ENCODE measurements at regions not wholly inside any gene's neighbourhood (a gene's known extent, or its start where the extent isn't known, plus 50 kb on each side); places are given as distances from the start of the nearest gene placed in this dataset.

DNA sequence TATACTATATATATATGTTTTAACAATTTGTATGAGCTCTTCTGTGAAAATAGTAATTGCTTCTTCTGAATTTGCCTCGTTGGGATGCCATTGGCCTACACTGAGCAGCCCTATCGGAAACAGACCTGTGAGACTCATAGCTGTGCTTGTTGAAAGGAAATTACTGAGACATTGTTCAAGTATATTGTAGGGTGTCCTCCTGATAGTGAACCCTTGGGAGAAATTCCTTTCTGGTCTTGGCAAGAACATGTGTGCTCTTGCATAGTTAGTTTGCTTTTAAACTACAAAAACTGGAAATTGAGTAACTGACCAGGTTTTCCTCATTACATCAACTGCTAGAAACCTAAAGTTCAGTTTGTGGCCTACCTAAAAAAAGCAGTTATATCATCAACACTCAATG lies 160.9 kb downstream of the LURAP1L start:
- TF ChIP-seq POLR2AphosphoS5 (IDR thresholded peaks at IDR 0.05; ENCODE audit: low read depth, low read length) (no peak), EP300 (IDR thresholded peaks at IDR 0.05; ENCODE audit: borderline replicate concordance in 1 of 2, low read depth in 1 of 2, low read length in 1 of 2) (no peak), SMC3 (IDR thresholded peaks at IDR 0.05; ENCODE audit: low read depth, low read length) (no peak), NFIC (IDR thresholded peaks at IDR 0.05; ENCODE audit: borderline replicate concordance) (no peak), CHD2 (IDR thresholded peaks at IDR 0.05; ENCODE audit: low read length, partially characterized antibody) (no peak), RXRA (IDR thresholded peaks at IDR 0.05; ENCODE audit: borderline replicate concordance, low read depth) (no peak), TEAD4 (IDR thresholded peaks at IDR 0.05; ENCODE audit: borderline replicate concordance, insufficient read depth) (no peak), JUND (IDR thresholded peaks at IDR 0.05) (no peak), FOXM1 (IDR thresholded peaks at IDR 0.05; ENCODE audit: low read depth) (no peak)
- TF ChIP-seq, protein P1, sequence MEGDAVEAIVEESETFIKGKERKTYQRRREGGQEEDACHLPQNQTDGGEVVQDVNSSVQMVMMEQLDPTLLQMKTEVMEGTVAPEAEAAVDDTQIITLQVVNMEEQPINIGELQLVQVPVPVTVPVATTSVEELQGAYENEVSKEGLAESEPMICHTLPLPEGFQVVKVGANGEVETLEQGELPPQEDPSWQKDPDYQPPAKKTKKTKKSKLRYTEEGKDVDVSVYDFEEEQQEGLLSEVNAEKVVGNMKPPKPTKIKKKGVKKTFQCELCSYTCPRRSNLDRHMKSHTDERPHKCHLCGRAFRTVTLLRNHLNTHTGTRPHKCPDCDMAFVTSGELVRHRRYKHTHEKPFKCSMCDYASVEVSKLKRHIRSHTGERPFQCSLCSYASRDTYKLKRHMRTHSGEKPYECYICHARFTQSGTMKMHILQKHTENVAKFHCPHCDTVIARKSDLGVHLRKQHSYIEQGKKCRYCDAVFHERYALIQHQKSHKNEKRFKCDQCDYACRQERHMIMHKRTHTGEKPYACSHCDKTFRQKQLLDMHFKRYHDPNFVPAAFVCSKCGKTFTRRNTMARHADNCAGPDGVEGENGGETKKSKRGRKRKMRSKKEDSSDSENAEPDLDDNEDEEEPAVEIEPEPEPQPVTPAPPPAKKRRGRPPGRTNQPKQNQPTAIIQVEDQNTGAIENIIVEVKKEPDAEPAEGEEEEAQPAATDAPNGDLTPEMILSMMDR (IDR thresholded peaks at IDR 0.05): no peak
- TF ChIP-seq, protein P2, sequence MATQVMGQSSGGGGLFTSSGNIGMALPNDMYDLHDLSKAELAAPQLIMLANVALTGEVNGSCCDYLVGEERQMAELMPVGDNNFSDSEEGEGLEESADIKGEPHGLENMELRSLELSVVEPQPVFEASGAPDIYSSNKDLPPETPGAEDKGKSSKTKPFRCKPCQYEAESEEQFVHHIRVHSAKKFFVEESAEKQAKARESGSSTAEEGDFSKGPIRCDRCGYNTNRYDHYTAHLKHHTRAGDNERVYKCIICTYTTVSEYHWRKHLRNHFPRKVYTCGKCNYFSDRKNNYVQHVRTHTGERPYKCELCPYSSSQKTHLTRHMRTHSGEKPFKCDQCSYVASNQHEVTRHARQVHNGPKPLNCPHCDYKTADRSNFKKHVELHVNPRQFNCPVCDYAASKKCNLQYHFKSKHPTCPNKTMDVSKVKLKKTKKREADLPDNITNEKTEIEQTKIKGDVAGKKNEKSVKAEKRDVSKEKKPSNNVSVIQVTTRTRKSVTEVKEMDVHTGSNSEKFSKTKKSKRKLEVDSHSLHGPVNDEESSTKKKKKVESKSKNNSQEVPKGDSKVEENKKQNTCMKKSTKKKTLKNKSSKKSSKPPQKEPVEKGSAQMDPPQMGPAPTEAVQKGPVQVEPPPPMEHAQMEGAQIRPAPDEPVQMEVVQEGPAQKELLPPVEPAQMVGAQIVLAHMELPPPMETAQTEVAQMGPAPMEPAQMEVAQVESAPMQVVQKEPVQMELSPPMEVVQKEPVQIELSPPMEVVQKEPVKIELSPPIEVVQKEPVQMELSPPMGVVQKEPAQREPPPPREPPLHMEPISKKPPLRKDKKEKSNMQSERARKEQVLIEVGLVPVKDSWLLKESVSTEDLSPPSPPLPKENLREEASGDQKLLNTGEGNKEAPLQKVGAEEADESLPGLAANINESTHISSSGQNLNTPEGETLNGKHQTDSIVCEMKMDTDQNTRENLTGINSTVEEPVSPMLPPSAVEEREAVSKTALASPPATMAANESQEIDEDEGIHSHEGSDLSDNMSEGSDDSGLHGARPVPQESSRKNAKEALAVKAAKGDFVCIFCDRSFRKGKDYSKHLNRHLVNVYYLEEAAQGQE (IDR thresholded peaks at IDR 0.05; ENCODE audit: low read depth, low read length): no peak
